GM20431 (cell line): ENCODE measurements at regions not wholly inside any gene's neighbourhood (a gene's known extent, or its start where the extent isn't known, plus 50 kb on each side); places are given as distances from the start of the nearest gene placed in this dataset.
"Not testable (repeated sequence)": the region's sequence is repeated elsewhere in the genome, so short reads cannot be mapped to it uniquely, and the experiment has no call there.

Experiments
- in situ Hi-C: fragments of 300-500 bp; cut with MseI, MboI; formaldehyde crosslinking; loops from one replicate; pipeline ENCODE4 v1.15.0; 2020; ENCODE audit warnings: low sequenced_read_pairs; ENCODE audit not compliant: unreplicated experiment

DNA sequence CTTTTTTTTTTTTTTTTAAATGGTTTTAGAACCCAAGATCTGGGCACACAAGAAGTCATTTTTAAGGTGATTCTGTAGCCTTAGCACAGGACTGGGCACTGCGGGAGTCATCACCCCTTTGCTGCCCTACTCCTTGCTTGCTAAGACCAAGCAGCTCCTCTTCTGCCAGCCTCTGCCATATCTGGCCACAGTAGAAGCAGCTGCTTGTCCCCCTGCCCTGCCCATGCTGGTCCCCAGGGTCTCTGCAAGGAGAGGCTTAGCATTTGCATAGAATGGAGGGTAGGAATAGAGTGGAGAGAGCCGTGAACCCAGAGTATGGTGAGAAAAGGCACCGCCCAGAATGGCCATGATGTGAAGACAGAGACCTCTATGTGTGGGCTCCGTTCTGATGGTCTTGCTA, 109.3 kb downstream of the ADRA2C start:
- in situ Hi-C loops, result no loop called here

DNA sequence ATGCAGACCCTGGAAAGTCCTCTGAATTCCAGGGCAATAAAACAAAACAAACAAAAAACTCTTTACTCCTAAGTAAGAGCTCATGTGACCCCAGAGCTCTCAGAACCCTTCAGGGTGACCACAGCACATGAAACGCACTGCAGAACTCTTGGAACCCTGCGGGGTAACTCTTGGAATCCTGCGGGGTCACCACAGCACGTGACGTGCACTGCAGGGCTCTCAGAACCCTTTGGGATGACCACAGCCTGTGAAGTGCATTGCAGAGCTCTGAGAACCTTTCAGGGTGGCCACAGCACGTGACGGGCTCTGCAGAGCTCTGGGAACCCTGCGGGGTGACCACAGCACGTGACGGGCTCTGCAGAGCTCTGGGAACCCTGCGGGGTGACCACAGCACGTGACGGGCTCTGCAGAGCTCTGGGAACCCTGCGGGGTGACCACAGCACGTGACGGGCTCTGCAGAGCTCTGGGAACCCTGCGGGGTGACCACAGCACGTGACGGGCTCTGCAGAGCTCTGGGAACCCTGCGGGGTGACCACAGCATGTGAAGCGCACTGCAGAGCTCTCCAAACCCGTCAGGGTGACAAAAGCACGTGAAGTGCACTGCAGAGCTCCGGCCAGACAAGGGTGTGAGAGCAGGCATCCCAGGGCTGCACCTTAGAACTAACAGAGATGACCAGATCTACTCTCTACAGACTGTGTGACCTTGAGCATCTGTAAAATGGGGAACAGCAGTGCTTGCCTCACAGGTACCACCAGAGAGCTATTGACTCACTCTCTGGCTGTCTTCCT, 110.1 kb downstream of the ADRA2C start:
- in situ Hi-C loops, result not testable (repeated sequence)

DNA sequence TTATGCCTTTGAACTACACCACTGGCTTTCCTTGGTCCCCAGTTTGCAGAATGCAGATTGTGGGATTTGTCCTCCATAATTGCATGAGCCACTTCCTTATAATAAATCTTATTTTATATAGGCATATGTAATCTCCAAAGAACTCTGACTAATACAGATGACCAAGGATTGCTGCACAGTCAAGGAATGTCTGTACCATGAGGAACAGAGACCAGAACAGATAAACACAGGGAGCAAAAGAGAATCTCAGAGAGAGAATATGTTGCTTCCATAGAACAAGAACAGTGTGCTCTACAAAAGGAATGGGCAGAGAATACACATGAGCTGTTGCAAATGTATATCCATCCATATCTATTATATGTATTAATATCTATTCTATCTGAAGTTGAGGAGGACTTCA, 111.1 kb downstream of the ADRA2C start:
- in situ Hi-C loops, result no loop called here

DNA sequence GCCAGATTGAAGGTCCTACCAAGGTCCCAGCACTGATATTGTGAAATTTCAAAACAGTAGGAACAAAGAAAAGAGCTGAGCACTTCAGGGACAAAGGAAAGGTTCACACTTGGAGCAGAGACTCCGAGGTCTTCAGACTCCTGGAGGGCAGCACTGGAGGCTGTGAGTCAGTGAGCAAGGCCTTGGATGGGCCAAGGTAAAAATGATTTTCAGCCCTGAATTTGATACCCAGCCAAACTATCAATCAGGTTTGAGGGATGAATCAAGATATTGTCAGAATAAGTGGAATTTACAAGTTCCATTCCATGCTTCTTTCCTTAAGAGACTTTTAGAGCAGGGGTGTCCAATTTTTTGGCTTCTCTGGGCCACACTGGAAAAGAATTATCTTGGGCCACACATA, 111.7 kb downstream of the ADRA2C start:
- in situ Hi-C loops, result no loop called here

DNA sequence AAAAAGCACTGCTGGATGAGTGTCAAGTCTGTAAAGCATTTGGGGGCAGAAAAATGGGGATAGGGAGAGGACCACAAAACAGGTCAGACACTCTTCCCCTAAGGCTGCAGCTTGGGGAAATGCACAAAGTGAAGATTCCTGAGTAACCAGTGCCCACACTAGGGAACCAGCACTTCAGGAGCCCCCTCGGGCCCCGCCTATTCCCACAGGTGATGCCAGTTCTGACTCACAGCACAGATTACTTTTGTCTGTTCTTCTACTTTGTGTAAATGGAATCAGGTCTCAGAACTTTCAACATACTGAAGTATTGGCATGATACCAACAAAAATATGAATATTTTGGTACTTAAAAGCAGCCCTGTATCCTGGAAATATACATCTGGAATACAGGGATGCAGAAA, 112.5 kb downstream of the ADRA2C start:
- in situ Hi-C loops, result no loop called here

DNA sequence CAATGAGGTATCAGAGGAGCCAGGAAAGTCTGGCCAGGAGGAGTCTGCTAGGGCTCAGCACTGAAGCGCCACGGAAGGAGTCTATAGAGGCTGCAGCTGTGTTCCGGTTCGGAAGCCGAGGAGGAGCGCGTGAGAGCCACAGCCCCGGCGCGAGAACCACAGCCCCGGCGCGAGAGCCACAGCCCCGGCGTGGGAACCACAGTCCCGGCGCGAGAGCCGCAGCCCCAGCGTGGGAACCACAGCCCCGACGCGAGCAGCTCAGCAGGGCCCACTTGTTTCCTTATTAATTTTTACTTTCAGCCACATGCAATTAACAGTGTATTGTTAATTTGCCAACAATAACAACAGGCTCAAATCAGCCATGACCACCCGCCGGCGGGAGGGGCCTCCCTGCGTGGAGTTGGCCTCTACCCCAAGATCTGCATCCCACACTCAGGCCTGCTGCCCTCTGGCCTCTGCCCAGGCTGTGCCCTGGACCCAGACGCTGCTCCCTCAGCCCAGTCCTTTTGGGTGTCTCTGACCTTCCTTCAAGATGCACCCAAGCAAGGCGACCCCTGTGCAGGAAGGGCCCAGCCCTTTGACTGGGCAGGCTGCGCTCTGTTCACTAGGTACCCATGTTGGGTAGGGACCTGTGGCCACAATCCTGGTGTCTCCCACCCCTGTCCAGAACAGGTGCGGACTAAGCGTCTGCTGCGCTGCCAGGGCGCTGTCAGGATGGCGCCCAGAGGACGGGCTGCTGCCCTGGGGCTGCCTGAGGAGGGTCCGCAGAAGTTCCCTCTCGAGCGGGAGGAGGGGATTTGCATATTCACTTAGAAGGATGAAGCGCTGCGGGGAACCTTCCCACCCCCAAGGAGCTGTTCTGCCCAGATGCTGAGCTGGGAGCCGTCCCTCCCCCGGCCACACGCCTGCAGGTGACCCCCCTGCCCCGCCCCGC, 113.8 kb downstream of the ADRA2C start:
- in situ Hi-C loops, result no loop called here

DNA sequence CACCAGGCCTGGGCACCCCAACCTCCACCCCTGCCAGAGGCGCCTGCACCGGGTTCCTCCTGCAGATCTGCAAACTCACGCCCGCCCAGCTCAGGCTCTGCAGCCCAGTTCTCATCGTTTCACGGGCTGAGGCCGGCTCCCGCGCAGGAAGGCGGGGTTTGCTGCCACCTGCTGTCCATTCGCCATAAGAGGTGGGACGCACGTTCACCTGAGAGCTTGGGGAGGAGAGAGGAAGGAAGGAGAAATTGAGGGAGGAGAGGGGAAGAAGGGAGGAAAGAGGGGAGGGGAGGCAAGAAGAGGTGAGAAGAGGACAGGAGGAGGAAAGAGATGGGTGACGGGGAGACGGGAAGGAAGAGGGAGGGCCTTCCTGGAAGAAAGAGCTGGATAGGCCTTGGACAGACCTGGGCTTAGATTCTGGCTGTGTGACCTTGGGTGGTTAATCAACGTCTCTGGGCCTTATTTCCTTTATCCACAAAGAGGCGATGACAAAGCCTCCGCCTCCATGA, 114.5 kb downstream of the ADRA2C start:
- in situ Hi-C loops, result no loop called here

DNA sequence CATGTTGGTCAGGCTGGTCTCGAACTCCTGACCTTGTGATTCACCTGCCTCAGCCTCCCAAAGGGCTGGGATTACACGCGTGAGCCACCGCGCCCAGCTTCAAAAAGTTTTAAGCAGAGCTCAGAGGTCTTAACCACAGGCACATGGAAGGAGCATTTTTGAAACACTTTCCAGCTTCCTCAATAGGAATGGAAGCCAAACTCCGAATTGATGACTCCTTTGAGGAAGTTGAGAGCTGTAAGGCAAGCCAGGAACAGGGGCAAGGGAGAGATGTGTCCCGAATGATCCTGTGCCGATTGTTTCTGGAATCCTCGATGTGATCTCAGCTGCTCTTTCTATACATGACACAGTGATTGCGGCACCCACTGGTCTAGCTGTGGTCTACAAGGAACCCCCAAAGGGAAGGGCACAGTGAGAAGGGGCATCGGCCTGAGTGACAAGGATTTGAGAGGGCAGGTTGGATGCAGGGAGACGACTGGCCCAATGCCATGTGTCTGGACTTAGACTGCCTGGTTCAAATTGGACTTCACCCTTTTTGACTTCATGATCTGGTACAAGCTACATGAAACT, 116.2 kb downstream of the ADRA2C start:
- in situ Hi-C loops, result not testable (repeated sequence)

DNA sequence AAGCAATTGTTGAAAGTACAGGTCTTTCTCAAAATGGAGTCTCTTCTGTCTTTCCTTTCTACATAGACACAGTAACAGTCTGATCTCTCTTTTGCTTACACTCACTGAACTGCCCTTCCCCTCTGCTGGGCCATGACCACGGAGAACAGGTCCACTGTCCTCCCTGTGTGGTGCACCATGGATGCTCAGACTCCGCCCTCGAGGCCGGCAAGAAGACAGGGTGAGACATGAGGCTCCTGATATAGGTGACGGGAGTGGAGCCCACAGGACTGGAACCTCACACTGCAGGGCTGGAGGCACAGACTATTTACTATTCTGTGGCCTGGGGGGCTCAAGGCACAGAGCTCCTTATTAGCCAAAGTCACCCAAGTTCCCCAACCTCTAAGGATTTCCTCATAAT, 118.1 kb downstream of the ADRA2C start:
- in situ Hi-C loops, result not testable (repeated sequence)

DNA sequence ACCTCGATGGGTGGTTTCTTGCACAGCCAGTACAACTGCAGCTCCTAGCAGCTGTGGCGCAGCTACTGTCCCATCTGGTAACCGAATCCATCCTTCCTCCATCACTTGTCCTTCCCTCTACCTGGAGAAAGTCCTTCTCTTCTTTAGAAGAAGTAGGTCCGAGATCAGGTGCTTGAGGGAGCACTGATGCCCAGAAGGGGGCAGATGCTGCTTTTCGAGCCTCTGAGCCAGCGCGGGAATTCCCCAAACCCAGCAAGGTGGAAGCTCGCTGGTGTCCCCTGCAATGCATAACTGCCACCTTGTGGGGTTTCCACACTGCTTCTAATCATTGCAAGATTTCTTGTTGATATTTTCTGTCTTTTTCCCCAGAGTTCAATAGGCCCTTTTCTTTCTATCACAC, 127.4 kb downstream of the ADRA2C start:
- in situ Hi-C loops, result not testable (repeated sequence)

DNA sequence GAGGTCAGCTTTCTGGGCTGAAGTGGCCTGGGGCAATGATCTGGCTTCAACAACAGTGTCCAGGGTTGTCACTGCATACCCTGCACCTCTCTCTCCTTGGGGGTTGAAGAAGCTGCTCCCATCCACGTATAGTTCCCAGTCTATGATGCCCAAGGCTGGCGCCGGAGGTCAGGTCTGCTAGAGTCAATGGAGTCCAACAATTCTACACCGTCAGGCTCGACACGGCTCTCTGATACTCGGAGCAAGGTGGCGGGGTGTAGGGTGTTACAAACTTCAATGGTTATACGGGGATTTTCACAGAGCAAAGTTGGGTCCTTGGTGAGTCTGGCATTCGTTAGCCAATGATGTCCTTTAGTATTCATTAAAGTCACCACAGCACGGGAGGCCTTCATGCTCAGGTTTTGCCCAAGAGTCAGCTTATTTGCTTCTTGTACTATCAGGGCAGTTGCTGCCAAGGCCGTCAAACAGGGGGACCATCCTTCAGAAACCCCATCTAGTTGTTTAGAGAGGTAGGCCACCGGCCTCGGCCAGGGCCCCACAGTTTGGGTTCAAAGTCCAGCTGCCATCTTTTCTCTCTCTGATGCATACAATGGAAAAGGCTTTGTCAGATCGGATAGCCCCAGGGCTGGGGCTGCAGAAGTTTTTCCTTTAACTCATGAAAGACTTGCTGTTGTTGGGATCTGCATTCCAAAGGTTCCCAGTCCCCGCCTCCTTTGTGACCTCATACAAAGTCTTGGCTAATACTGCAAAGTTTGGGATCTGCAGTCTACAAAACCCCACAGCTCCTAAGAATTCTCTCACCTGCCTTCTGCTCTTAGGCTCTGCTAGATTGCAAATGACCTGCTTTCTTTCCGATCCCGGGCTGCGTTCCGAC, 128.1 kb downstream of the ADRA2C start:
- in situ Hi-C loops, result not testable (repeated sequence)

DNA sequence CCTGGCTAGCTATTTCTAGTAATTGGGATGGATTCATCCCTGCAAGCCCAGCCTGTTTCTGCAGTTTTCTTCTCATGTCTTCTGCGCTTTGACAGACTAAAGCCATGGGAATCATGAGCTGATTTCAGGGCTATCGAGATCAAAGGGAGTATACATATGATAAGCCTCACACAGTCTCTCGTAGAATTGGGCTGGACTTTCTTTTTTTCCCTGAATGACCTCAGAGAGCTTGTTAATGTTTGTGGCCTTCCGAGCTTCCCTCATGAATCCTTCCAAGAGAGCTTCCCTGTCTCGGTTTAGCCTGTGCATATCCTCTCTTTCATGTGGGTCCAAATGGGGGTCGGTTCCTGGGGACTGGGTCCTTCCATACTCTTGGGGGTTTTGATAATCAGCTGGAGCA, 130.3 kb downstream of the ADRA2C start:
- in situ Hi-C loops, result no loop called here

DNA sequence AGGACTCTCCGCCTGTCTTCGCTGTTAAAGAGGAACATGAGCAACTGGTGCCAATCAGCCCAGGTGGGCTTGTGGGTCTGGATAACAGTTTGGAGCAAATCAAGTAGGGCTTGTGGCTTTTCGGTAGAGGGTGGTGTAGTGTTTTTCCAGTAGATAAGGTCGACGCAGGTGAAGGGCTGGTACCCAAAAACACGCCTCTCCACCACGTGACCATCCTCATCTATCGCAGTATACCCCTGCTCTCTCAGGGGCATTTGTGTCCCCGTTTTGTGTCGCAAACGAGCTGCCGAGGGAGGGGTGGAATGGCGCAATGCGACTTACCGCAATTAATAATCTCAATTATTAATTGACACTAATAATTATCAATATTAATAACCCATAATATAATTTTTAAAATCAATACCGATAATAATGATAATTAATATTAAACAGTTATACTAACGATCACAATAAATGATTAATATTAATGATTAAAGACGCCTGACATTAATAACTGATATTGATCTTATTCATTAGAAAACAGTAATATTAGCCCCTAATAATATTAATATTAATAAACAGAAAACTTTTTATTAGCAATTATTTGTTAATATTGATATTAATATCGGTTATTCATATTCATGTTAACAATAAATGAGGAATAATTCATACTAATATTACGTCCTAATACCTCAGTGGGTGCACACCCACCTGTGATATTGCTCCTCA, 130.8 kb downstream of the ADRA2C start:
- in situ Hi-C loops, result not testable (repeated sequence)

DNA sequence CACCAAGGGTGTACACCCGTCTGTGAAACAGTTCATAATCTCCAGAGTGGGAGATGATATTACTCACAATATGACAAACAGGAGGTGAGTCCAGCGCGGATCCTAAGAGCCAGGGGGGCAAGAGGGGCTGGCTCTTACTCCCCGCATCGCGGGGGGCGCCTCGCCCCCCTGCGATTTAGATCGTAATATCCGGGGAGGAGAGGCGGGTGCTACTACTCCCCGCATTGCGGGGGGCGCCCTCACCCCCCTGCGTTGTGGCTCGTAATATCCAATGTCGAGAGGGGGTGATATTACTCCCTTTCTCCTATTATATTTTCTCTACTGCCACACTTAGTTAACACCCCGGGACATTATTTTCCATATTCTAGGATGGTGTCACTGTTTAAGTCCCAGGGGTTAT, 131.9 kb downstream of the ADRA2C start:
- in situ Hi-C loops, result no loop called here

DNA sequence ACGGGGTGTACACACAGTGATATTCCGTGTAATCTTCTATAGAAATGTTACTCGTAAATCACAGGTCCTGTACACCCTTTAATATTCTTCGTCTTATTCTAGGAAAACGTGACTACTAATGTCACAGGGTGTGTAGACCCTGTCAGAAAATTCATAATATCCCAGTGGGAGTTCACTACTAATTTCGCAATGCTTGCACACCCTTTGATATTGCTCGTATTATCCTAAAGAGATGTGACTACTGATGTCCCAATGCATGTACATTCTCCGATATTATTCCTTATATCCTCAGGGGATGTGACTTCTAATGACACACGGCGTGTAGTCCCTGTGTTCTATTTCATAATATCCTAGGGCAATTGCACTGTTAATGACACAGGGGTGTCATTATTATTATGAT, 132.7 kb downstream of the ADRA2C start:
- in situ Hi-C loops, result not testable (repeated sequence)

DNA sequence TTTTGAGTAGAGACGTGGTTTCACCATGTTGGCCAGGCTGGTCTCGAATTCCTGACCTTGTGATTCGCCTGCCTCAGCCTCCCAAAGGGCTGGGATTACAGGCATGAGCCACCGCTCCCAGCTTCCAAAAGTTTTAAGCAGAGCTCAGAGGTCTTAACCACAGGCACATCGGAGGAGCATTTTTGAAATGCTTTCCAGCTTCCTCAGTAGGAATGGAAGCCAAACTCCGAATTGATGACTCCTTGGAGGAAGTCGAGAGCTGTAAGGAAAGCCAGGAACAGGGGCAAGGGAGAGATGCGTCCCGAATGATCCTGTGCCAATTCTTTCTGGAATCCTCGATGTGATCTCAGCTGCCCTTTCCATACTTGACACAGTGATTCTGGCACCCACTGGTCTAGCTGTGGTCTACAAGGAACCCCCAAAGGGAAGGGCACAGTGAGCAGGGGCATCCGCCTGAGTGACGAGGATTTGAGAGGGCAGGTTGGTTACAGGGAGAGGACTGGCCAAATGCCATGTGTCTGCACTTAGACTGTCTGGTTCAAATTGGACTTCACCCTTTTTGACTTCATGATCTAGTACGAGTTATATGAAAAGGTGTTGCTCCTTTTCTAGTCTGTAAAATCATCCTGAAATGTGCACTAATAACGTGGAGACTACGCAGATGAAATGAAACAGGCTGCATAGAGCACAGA, 138.2 kb downstream of the ADRA2C start:
- in situ Hi-C loops, result not testable (repeated sequence)

DNA sequence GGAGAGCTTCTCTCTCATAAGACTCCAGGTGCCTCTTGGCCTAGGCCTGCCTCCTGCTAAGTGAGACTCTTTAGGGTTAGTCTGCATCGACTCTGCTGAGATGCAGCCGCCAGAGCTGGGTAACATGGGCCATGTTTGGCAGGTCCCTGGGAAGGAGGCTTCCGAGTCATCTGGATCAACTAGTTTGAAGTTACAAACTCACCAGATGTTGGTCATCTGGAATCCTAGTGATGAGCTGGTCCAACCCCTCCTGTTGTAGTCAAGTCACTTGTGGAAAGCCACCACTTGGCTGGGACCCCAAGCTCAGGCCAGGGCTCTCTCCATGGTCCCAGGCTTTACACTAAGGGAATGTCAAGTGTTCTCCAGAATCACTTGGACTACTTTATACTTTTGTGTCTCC, 143.4 kb downstream of the ADRA2C start:
- in situ Hi-C loops, result not testable (repeated sequence)

DNA sequence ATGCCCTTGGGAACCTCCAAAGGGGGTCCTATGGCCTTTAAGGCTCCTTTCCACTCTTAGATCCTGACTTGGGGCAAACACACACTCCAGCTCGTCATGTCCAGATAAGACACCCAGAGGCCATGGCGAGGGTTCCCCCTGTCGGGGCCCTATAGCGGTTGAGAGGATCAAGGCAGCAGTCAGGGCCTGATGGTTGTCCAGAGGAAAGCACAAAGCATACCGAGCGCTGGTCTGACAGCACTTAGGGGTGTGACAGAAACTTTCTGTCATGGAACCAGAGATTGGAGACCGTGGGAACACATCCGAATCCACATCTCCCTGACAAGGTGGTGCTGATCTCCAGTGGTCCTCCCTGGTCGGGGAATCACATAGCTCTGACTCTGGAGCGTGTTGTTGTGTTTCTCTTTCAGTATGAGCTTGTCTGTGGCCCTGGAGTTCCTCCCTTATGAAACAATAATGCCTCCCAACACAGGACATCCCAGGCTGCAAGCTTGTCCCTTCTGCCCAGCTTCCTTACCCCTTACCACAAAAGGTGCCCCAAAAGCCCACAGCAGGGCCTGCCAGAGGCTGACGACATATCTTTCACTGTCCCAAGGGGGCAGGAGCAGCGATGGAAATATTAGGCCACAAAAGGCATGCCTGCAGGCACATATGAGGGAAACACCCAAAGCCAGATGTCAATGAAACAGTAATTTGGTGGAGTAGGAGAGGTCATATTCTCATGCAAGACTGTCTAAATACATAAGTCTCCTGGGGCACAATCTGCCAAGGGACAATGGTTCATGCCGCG, 144.2 kb downstream of the ADRA2C start:
- in situ Hi-C loops, result not testable (repeated sequence)
